Gastrocnemius medialis (tissue), 4 donors: ENCODE measurements at regions not wholly inside any gene's neighbourhood (a gene's known extent, or its start where the extent isn't known, plus 50 kb on each side); places are given as distances from the start of the nearest gene placed in this dataset.

Experiments
- CTCF ChIP-seq, 5 experiments: fragments of 450-650 bp in 3 of 5; fragments of 200-600 bp in 2 of 5; sonication (generic) in 2 of 5; IDR thresholded peaks in 4 of 5; conservative IDR thresholded peaks in 1 of 5; 1 replicate in 4 of 5; 2 replicates in 1 of 5; pipeline ENCODE4 v1.5.1; 2016 to 2019; ENCODE audit warnings: antibody characterized with exemption in 5 of 5, mild to moderate bottlenecking in 3 of 5, moderate library complexity in 3 of 5
- POLR2A ChIP-seq, 2 donors: fragments of 450-650 bp; IDR thresholded peaks; one replicate each; pipeline ENCODE4 v1.6.1; 2017; ENCODE audit warnings: antibody characterized with exemption in 2 of 2, mild to moderate bottlenecking in 2 of 2, moderate library complexity in 2 of 2

GRCh38 chr1:38500352-38500751, 359.2 kb downstream of the RRAGC start:
- TF ChIP-seq POLR2A (IDR thresholded peaks at IDR 0.05): no peak
- TF ChIP-seq CTCF (IDR thresholded peaks at IDR 0.05 in 4 of 5, conservative IDR thresholded peaks at IDR 0.05 in 1 of 5): no peak
